Endodermal cell (in vitro differentiated cells): ENCODE measurements at regions not wholly inside any gene's neighbourhood (a gene's known extent, or its start where the extent isn't known, plus 50 kb on each side); places are given as distances from the start of the nearest gene placed in this dataset.

Experiments used
- DNase-seq: peaks from one replicate; pipeline ENCODE4 v3.0.0-alpha.2; 2017
- H3K27ac ChIP-seq: 2 replicates; pipeline ENCODE4 v1.5.1; 2013; ENCODE audit warnings: mild to moderate bottlenecking, low read depth, low read length, moderate library complexity
- H3K27me3 ChIP-seq: 2 replicates; pipeline ENCODE4 v1.6.1; 2013; ENCODE audit warnings: mild to moderate bottlenecking, low read length, moderate library complexity; ENCODE audit not compliant: insufficient read depth, control insufficient read depth, poor library complexity, severe bottlenecking
- H3K36me3 ChIP-seq: 2 replicates; pipeline ENCODE4 v1.7.0; 2013; ENCODE audit warnings: mild to moderate bottlenecking, low read length, moderate library complexity; ENCODE audit not compliant: control insufficient read depth, insufficient read depth
- H3K4me1 ChIP-seq: one replicate; pipeline ENCODE4 v1.7.0; 2013; ENCODE audit warnings: low read length; ENCODE audit not compliant: control insufficient read depth, insufficient read depth
- H3K4me3 ChIP-seq: 2 replicates; pipeline ENCODE4 v1.5.1; 2013; ENCODE audit warnings: mild to moderate bottlenecking, low read length, moderate library complexity
- H3K9ac ChIP-seq: 2 replicates; pipeline ENCODE4 v1.6.1; 2013; ENCODE audit warnings: mild to moderate bottlenecking, low read length, moderate library complexity; ENCODE audit not compliant: poor library complexity, severe bottlenecking; ENCODE audit errors: extremely low read depth
- H3K9me3 ChIP-seq: 2 replicates; pipeline ENCODE4 v1.6.1; 2013; ENCODE audit warnings: mild to moderate bottlenecking, low read length, moderate library complexity; ENCODE audit not compliant: control insufficient read depth
- H3K27ac Mint-ChIP-seq: 2 replicates; pipeline ENCODE4 v1.8.0; 2020; ENCODE audit warnings: mixed read lengths
- H3K27me3 Mint-ChIP-seq: 2 replicates; pipeline ENCODE4 v1.8.0; 2021; ENCODE audit warnings: mild to moderate bottlenecking, mixed read lengths; ENCODE audit not compliant: insufficient read depth
- H3K36me3 Mint-ChIP-seq: 2 replicates; pipeline ENCODE4 v1.8.0; 2020; ENCODE audit warnings: low read depth, mixed read lengths
- H3K4me1 Mint-ChIP-seq: 2 replicates; pipeline ENCODE4 v1.8.0; 2020; ENCODE audit warnings: mixed read lengths
- H3K4me3 Mint-ChIP-seq: 2 replicates; pipeline ENCODE4 v1.8.0; 2020; ENCODE audit warnings: mild to moderate bottlenecking, moderate library complexity, mixed read lengths
- H3K9me3 Mint-ChIP-seq: 2 replicates; pipeline ENCODE4 v1.8.0; 2020; ENCODE audit warnings: mild to moderate bottlenecking, mixed read lengths
- WGBS, 2 experiments: methylation state at CpG; one replicate each; pipeline versions ENCODE4 v1.1.5 to v1.1.7; 2013; ENCODE audit warnings: missing lambda C conversion rate in 2 of 2, mixed read lengths in 1 of 2; ENCODE audit not compliant: insufficient coverage in 1 of 2, insufficient read length in 1 of 2; 5-methylcytosine and 5-hydroxymethylcytosine counted together
- TF ChIP-seq, protein P1 (sequence below): fragments of 200-600 bp; sonication (generic); conservative IDR thresholded peaks from 2 replicates; pipeline ENCODE4 v1.5.0; 2021; ENCODE audit warnings: antibody characterized with exemption, mild to moderate bottlenecking

DNA sequence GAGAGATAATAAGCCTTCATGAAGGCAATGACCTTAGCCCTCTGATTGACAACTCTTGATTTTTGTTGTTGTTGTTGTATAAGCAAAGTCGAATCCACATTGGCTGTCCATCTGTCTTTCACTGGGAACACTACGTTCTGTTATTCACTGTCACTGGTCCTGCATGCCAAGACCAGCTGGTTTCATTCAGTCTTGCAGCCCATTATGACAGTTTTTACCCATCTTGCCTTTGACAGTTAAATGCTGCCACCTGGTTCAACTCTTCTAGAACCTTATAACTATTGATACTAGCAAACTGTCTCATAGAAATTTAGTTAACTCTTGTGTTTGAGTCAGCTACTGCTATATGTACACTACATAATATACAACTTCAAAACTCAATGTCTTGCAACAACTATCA, 382.3 kb upstream of the CDH10 start:
- no peak overlapping the region for H3K27ac ChIP-seq
- no peaks in the 10 kb centered on the region for H3K9me3 Mint-ChIP-seq
- no peak overlapping the region for H3K27ac Mint-ChIP-seq
- H3K36me3 Mint-ChIP-seq, result no peaks in the 10 kb centered on the region
- H3K9ac ChIP-seq, result no peak overlapping the region
- H3K4me3 ChIP-seq, result no peak overlapping the region
- no peaks in the 10 kb centered on the region for H3K4me1 ChIP-seq
- H3K27me3 ChIP-seq, result no peaks in the 10 kb centered on the region
- H3K36me3 ChIP-seq, result no peaks in the 10 kb centered on the region
- 90 to 95% methylated on average over 2 of the region's 2 CpGs for WGBS, 2 experiments
- no peaks in the 10 kb centered on the region for H3K9me3 ChIP-seq
- TF ChIP-seq, protein P1, sequence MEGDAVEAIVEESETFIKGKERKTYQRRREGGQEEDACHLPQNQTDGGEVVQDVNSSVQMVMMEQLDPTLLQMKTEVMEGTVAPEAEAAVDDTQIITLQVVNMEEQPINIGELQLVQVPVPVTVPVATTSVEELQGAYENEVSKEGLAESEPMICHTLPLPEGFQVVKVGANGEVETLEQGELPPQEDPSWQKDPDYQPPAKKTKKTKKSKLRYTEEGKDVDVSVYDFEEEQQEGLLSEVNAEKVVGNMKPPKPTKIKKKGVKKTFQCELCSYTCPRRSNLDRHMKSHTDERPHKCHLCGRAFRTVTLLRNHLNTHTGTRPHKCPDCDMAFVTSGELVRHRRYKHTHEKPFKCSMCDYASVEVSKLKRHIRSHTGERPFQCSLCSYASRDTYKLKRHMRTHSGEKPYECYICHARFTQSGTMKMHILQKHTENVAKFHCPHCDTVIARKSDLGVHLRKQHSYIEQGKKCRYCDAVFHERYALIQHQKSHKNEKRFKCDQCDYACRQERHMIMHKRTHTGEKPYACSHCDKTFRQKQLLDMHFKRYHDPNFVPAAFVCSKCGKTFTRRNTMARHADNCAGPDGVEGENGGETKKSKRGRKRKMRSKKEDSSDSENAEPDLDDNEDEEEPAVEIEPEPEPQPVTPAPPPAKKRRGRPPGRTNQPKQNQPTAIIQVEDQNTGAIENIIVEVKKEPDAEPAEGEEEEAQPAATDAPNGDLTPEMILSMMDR, result no peak
- H3K27me3 Mint-ChIP-seq, result no peaks in the 10 kb centered on the region
- H3K4me3 Mint-ChIP-seq, result no peak overlapping the region
- H3K4me1 Mint-ChIP-seq, result no peaks in the 10 kb centered on the region
- no peak for DNase-seq

GRCh38 chr5:25025831-25026230, 381.1 kb upstream of the CDH10 start:
- Mint-ChIP-seq H3K9me3 (no peaks in the 10 kb centered on the region), H3K4me1 (peaks cover 2% of the 10 kb centered on the region), H3K27me3 (no peaks in the 10 kb centered on the region), H3K27ac (no peak overlapping the region), H3K36me3 (no peaks in the 10 kb centered on the region), H3K4me3 (no peak overlapping the region)
- no peaks in the 10 kb centered on the region for H3K4me1 ChIP-seq
- H3K9me3 ChIP-seq, result no peaks in the 10 kb centered on the region
- TF ChIP-seq, protein P1, result no peak
- no peaks in the 10 kb centered on the region for H3K36me3 ChIP-seq
- H3K9ac ChIP-seq, result no peak overlapping the region
- H3K4me3 ChIP-seq, result no peak overlapping the region
- 79% methylated on average over 4 of the region's 4 CpGs; no CpG with 5 or more reads in 1 of the 2 experiments for WGBS, 2 experiments
- no peak overlapping the region for H3K27ac ChIP-seq
- no peak for DNase-seq
- no peaks in the 10 kb centered on the region for H3K27me3 ChIP-seq

- no peaks in the 10 kb centered on the region for H3K4me1 ChIP-seq
- no peak overlapping the region for H3K9ac ChIP-seq
- TF ChIP-seq, protein P1, result no peak
- no peaks in the 10 kb centered on the region for H3K27me3 ChIP-seq
- H3K9me3 ChIP-seq, result no peaks in the 10 kb centered on the region
- Mint-ChIP-seq H3K36me3 (no peaks in the 10 kb centered on the region), H3K4me3 (no peak overlapping the region), H3K27ac (no peak overlapping the region), H3K4me1 (peaks cover 3% of the 10 kb centered on the region), H3K9me3 (no peaks in the 10 kb centered on the region), H3K27me3 (no peaks in the 10 kb centered on the region)
- no peak overlapping the region for H3K27ac ChIP-seq
- no peaks in the 10 kb centered on the region for H3K36me3 ChIP-seq
- no peak for DNase-seq
- WGBS, 2 experiments, result 33 to 38% methylated on average over 1 of the region's 1 CpG
- no peak overlapping the region for H3K4me3 ChIP-seq
Observed at GRCh38 chr5:25020454-25020853, 375.7 kb upstream of the CDH10 start.
